DMS53 (cell line): ENCODE measurements at regions not wholly inside any gene's neighbourhood (a gene's known extent, or its start where the extent isn't known, plus 50 kb on each side); places are given as distances from the start of the nearest gene placed in this dataset.
"Not testable (repeated sequence)": the region's sequence is repeated elsewhere in the genome, so short reads cannot be mapped to it uniquely, and the experiment has no call there.

Source experiments
- DNase-seq: peaks from one replicate; lab custom pipeline; 2025; lab: John Stamatoyannopoulos, UW

GRCh38 chr13:99700468-99700867, 199.2 kb downstream of the TM9SF2 start:
- no peak for DNase-seq

GRCh38 chr13:99698816-99699099, 197.5 kb downstream of the TM9SF2 start:
- DNase-seq, result no peak

- DNase-seq, result no peak
These were observed 196.9 kb downstream of the TM9SF2 start for GRCh38 chr13:99698010-99698815.

- no peak for DNase-seq
These were observed 194.6 kb downstream of the TM9SF2 start for GRCh38 chr13:99695857-99696256.

GRCh38 chr13:99693852-99694611, 192.8 kb downstream of the TM9SF2 start:
- DNase-seq, result no peak

- DNase-seq, result no peak
These were observed 192.1 kb downstream of the TM9SF2 start for GRCh38 chr13:99693351-99693750.

- DNase-seq, result no peak
These were observed 191.6 kb downstream of the TM9SF2 start for GRCh38 chr13:99692854-99693253.

- no peak for DNase-seq
These were observed 190.3 kb downstream of the TM9SF2 start for GRCh38 chr13:99691552-99691951.

GRCh38 chr13:99690426-99691174, 189.3 kb downstream of the TM9SF2 start:
- no peak for DNase-seq

GRCh38 chr13:99689955-99690354, 188.7 kb downstream of the TM9SF2 start:
- DNase-seq, result no peak

- DNase-seq, result no peak
These were observed 187.5 kb downstream of the TM9SF2 start for GRCh38 chr13:99688776-99689175.

- no peak for DNase-seq
These were observed 186.6 kb downstream of the TM9SF2 start for GRCh38 chr13:99687723-99688397.

- DNase-seq, result no peak
These were observed 185.7 kb downstream of the TM9SF2 start for GRCh38 chr13:99686944-99687411.

GRCh38 chr13:99686157-99686572, 184.9 kb downstream of the TM9SF2 start:
- DNase-seq, result no peak

- no peak for DNase-seq
These were observed 180.4 kb downstream of the TM9SF2 start for GRCh38 chr13:99681695-99682094.

GRCh38 chr13:99677116-99677951, 176.1 kb downstream of the TM9SF2 start:
- DNase-seq, result no peak

- no peak for DNase-seq
These were observed 170.5 kb downstream of the TM9SF2 start for GRCh38 chr13:99671746-99672145.

- DNase-seq, result not testable (repeated sequence)
These were observed 167.8 kb downstream of the TM9SF2 start for GRCh38 chr13:99669096-99669495.

GRCh38 chr13:99666146-99666805, 165.0 kb downstream of the TM9SF2 start:
- no peak for DNase-seq

GRCh38 chr13:99665711-99666110, 164.4 kb downstream of the TM9SF2 start:
- no peak for DNase-seq

- no peak for DNase-seq
These were observed 162.6 kb downstream of the TM9SF2 start for GRCh38 chr13:99663908-99664307.
